Fibroblast of skin of scalp (primary cell): ENCODE measurements at regions not wholly inside any gene's neighbourhood (a gene's known extent, or its start where the extent isn't known, plus 50 kb on each side); places are given as distances from the start of the nearest gene placed in this dataset.

Experiments
- DNase-seq: peaks from one replicate; pipeline ENCODE4 v3.0.0-alpha.2; 2013

GRCh38 chr2:106941372-106941993, 55.5 kb upstream of the ST6GAL2 start:
- DNase-seq, result no peak

DNA sequence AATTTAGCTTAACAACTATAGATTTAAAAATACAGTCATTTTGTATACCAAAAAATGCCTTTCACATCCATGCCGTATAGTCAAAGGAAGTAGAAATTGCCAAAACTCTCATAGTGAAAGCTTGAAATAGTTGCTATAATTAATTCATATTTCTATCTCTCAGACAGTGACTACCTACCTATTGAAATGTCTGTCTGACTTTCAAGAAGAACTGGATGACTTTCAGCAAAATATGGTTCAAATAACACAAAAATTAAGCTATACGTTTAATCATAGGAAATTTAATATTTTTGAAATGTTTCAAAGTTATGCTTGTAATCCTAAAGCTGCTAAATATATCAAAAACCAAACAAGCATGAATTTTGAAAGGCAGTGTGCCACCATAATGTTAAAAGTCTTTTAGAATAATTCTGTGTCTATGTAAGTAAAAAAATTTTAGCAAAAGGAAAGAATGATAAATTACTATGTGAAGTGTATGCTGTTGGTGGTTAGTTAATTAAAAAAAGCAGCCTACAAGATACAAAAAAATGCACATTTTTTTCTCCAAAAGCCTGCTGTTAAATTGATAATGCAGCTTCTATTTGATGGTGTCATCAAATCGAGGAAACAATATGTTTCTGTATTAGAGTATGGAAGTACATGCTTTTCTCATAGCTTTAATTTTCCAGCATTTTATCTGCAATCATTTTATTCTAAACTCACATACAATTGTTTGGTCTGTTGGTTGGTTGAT, 57.7 kb upstream of the ST6GAL2 start:
- peak; percentile 72 for DNase-seq

- peak; percentile 91 for DNase-seq
Measured at GRCh38 chr2:106944215-106944614, 58.2 kb upstream of the ST6GAL2 start.

DNA sequence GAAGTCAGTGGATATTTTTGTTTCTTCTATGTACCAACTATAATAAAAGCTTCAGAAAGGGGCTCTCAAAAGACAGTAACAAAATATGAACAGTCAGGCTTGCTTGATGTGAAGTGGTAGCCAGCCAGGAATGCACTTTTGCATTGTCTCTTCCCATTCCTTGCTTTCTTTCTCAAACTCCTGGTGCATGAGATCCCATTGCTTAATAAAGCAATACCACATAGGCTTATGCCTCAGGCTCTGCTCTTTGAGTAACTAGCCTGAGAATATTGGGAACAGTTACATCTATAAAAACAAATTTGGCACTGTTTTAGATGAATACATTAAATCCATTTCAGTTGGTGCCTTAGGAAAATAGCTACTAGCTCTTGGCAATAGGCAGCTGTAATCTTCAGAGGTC, 62.6 kb upstream of the ST6GAL2 start:
- DNase-seq, result peak; percentile 59

GRCh38 chr2:106953236-106953635, 67.3 kb upstream of the ST6GAL2 start:
- DNase-seq, result peak; percentile 84

DNA sequence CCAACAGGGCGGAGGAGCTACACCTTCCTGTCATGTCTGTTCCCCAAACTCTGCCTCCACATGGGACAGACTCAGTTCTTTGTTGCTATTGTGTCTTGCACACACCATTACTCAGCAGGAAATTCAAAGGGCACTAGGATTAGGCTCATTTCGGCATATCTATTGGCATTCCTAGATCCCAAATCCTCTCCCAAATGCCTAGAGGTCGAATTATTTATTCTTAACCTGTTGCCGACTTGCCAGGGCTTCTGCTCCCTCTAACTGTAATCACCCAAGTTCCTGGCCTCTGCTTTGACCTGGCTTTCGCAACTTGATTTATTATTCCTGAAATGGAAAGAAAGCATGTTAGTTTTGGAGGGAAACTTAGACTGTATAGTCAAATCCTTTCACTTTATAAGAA, 67.8 kb upstream of the ST6GAL2 start:
- DNase-seq, result no peak

DNA sequence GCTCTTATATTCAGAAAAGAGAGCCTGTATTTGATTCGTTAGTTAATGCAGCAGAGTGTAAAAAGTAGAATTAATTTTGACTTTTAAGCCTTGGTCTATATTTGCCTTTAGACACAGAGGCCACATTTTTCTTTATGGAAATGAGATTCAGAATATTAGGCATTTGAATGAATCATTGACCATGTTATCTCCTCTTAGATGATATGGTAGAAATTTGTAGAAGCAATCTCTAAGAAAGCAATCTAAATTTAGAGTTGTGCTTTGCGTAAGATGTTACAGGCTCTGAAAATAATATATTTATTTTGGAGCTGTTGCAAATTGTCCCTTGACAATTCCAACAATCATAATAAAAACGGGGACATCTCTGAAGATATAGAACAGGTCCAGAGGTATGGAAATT, 68.3 kb upstream of the ST6GAL2 start:
- no peak for DNase-seq

- no peak for DNase-seq
Measured at GRCh38 chr2:106956416-106956815, 70.4 kb upstream of the ST6GAL2 start.

DNA sequence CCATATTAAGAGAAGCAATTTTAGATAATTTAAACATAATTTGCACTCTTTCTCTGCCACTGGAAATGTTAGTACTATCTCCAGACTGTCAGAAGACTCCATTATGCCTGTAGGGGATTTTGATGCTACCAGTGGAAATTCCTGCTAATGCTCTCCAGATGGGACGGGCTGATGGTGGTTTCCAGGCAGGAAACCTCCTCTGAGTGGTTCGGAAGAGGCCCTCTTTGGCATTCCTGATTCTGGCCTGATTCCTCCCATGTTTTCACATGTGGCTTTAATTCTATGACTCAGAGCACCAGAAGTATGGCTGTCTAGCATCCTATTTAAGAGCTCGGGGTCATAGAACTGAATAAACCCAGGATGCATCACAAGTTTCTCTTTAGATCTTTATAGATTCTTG, 70.9 kb upstream of the ST6GAL2 start:
- DNase-seq, result peak; percentile 99

DNA sequence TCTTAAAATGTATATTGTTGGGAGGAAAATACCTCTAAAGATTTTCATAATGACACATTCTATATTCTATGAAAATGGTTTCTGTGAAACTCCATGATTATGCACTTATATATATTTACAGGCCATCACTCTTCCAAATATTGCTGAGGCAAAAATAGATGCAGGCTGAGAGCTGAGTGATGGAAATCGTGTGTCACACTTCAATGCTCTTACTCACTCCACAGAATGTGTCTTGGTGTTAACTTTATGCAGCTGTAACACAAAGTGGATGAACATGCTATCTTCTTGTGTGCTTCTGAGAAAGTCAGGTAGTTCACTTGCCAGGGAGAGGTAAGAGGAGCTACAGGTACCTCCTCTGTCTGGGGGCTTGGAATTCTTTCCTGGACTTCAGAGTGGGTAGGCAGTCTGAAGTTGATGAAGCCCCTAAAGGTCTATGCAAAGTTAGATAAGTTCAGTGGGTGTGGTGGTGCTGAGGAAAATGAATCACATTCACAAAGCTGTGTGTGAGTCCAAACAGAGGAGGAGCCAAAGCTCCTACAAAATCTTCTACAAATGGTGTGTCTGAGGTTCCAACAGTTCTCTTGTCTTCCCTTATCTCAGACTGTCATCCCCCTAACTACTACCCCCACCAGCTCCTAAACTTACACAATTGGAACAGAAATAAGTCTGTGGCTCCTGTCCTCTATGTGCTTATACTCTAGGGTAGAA, 74.2 kb upstream of the ST6GAL2 start:
- peak; percentile 76 for DNase-seq

DNA sequence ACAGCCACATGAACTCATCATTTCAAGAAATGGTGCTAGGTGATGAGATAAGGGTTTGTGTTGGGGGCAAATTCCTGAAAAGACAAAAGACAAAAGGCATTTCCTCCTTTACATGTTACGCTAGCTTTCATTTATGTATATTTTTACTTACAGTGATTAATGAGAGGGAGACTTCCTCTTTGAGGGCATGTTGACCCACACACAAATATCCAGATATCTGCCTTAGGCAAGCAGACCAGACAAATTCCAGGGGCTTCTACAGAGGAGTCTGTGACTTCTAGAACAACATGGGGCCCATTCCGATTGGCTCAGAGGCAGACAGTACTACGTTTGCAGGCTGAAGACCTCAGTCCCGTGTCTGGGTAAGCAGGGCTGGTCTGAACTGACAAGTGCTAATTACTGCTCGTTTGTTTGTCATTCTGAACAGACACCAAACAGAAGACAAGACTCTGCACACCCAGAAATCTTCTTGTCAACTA, 74.8 kb upstream of the ST6GAL2 start:
- DNase-seq, result peak; percentile 83

DNA sequence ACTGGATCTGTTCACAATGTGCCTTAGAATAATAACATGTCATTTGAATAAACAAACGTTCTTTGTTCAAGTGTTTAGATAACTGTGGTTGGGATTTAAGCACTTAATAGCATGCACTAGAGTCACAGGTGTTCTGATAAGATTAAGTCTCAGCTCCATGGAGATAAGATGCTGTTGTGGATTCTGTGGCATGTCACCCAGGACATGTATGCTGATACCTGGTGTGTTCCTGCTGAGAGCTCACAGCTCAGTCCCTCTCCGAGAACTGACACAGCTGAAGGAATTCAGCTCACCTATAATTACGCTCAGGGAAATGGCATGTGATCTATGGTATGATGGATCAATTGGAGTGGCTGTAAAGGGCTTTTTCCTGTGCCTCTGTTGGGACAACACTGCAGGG, 75.4 kb upstream of the ST6GAL2 start:
- no peak for DNase-seq

- peak; percentile 87 for DNase-seq
Measured at GRCh38 chr2:106963156-106963555, 77.2 kb upstream of the ST6GAL2 start.

DNA sequence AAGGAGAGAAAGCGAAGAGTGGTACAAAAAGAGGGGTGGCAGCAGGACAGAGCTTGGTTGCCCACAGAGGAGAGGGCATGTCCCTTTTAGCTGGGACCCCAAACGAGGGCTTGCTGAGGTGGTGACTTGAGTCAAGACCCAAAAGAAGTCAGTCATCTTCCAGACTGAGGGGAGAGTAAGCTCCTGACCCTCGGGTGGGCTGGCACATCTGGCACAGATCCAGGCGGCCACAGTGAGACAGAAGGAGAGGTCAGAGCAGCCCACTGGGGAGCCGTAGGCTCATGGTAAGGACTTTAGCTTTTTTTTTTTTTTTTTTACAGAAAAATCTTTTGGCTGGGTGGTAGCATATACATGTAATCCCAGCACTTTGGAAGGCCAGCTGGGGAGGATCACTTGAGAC, 77.9 kb upstream of the ST6GAL2 start:
- DNase-seq, result no peak

DNA sequence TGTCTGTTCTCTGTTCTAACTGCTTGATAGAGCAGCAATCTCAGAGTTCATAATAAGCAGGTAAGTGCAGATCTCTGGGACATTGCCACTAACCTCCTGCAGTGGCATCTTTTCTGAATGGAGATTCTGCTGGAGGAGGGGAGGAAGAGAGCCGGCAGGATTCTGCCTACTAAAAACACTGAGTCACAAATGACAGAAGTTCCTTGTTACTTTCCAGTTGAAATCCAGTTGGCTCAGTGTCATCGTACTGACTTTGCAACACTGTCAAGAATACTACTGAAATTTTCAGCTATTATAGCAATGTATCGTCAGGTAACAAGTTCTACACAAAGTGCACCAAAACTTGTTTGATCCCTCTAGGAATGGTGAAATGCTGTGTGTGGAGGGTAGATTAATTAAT, 79.6 kb upstream of the ST6GAL2 start:
- no peak for DNase-seq

GRCh38 chr2:106969777-106970176, 83.8 kb upstream of the ST6GAL2 start:
- DNase-seq, result no peak

DNA sequence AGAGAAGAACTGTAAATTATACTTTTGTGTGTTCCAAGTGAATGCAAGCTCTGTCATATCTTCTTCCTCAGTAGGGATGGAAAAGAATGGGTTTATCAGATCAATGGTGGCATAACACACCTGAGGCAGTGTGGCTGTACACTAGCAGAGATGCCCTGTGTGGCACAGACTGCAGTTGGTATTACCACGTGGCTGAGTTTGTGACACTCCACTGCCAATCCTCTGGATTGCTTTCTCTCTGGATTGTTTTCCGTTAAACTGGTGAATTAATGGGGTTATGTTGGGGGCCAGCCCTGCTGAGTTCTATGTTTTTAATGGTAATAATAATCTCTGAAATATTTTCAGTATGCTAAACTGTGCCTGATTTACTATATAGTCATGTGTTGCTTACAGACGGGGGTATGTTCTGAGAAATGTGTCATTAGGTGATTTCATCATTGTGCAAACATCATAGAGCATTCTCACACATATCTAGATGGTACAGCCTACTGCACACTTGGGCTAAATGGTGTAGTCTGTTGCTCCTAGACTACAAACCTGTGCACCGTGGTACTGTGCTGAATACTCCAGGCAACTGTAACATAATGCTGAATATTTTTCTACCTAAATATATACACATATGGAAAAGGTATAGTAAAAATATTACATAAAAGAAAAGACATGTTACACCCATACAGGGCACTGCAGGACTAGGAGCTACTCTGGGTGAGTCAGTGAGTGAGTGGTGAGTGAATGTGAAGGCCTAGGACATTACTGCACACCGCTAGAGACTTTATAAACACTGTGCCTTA, 84.7 kb upstream of the ST6GAL2 start:
- DNase-seq, result peak; percentile 88

GRCh38 chr2:106972782-106973181, 86.8 kb upstream of the ST6GAL2 start:
- peak; percentile 77 for DNase-seq

- no peak for DNase-seq
Measured at GRCh38 chr2:106974891-106975290, 88.9 kb upstream of the ST6GAL2 start.

DNA sequence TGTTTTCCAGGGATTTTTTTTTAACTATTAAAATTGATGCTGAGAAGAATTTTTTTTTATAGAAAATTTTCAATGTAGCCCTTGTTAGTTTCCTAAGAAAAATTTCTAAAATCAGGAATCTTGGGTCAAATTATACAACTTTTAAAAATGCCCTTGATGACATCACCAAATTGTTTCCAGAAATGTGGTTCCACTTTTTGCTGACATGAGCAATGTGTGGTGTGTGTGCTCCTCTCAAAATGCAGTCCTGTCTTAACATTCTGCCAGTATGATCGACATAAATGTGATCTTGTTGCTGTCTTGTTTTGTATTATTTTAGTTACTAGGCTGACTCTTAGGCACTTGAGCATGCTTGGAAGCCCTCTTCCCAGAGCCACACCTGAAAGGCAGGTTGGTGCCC, 89.7 kb upstream of the ST6GAL2 start:
- DNase-seq, result no peak

DNA sequence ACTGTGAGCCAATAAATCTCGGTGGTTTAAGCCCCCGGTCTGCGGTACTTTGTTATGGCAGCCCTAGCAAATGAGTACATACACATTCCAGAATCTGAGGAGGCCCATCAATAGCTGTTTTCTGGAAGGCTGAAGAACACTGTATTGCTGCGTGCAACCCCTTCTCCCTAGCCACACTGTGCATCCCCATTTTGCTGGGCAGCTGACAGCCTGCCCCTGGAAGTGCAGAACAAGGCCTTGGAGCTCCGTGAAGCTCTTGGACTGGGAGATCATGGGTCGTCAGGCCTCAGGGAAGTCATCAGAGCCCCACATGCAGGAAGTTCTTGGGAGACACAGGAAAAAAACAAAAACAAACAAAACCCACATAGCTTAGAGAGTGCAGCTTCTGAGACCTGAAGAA, 90.6 kb upstream of the ST6GAL2 start:
- DNase-seq, result no peak

DNA sequence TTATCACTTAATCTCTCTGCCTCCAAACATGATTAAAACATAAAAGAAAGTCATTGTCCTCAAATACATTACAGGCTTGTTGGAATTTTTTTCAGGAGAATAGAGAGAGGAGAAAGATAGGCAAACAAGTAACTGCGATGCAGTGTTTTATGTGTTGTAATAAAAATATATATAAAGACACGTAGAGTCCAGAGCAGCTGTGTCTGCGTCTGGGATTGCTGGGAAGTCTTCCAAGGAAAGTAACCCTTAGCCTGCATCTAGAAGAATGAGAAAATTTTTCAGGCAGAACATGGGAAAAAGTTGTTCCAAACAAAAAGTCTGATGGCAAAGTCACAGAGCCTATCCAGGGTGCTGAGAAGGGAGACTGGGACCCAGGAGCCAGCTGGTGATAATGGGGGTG, 91.8 kb upstream of the ST6GAL2 start:
- peak; percentile 79 for DNase-seq

GRCh38 chr2:106978647-106979046, 92.7 kb upstream of the ST6GAL2 start:
- no peak for DNase-seq
